ENCODE measurements at regions not wholly inside any gene's neighbourhood (a gene's known extent, or its start where the extent isn't known, plus 50 kb on each side); places are given as distances from the start of the nearest gene placed in this dataset.

- TF ChIP-seq CTCF (optimal IDR thresholded peaks at IDR 0.05 in 1 of 3, IDR thresholded peaks at IDR 0.05 in 1 of 3, conservative IDR thresholded peaks at IDR 0.05 in 1 of 3; ENCODE audit: extremely low read depth in 1 of 3, insufficient read depth in 2 of 3, low read length in 3 of 3) (no peak), EZH2 (IDR thresholded peaks at IDR 0.05; ENCODE audit: low read length) (no peak)
- no peak overlapping the region for H3K4me3 ChIP-seq (ENCODE audit: control insufficient read depth in 2 of 3, extremely low read depth in 1 of 3, insufficient read depth in 2 of 3, low read depth in 1 of 3, low read length in 3 of 3)
- no peaks in the 10 kb centered on the region for H3K4me1 ChIP-seq (ENCODE audit: control insufficient read depth, extremely low read depth, insufficient read depth, low read length)
- dilution Hi-C loops (cut with MboI; ENCODE audit: extremely low pct_ligation_motif_present, low sequenced_read_pairs): no loop called here
- no peaks in the 10 kb centered on the region for H4K20me1 ChIP-seq (ENCODE audit: control insufficient read depth, extremely low read depth, insufficient read depth, low read length)
- no peak overlapping the region for H3K27ac ChIP-seq (ENCODE audit: control insufficient read depth, insufficient read depth, low read length)
- H3K79me2 ChIP-seq (ENCODE audit: control insufficient read depth, insufficient read depth, low read length): no peaks in the 10 kb centered on the region
- no peaks in the 10 kb centered on the region for H3K9me1 ChIP-seq (ENCODE audit: control insufficient read depth, extremely low read depth, insufficient read depth, low read length)
- H2AFZ ChIP-seq (ENCODE audit: control insufficient read depth, low read length): no peak overlapping the region
- no peak overlapping the region for H3K4me2 ChIP-seq (ENCODE audit: control insufficient read depth, extremely low read depth, insufficient read depth, low read depth, low read length)
- H3K27me3 ChIP-seq (ENCODE audit: control insufficient read depth, extremely low read depth, insufficient read depth, low read length): peaks cover 7% of the 10 kb centered on the region
- H3K9ac ChIP-seq (ENCODE audit: control insufficient read depth, extremely low read depth, insufficient read depth, low read length): no peak overlapping the region
- DNase-seq (ENCODE audit: low read depth, low spot score) (no peak), FAIRE-seq (no peak)
- no peaks in the 10 kb centered on the region for H3K36me3 ChIP-seq (ENCODE audit: control insufficient read depth in 2 of 2, extremely low read depth in 1 of 2, insufficient read depth in 2 of 2, low read length in 2 of 2)
- H3K9me3 ChIP-seq (ENCODE audit: control insufficient read depth, low read depth, low read length): no peaks in the 10 kb centered on the region
Observed at GRCh38 chr10:42995537-42995936, 81.3 kb upstream of the RET start.

- DNase-seq (ENCODE audit: low read depth, low spot score): no peak
- Histone ChIP-seq H3K4me1 (ENCODE audit: control insufficient read depth, extremely low read depth, insufficient read depth, low read length) (no peaks in the 10 kb centered on the region), H2AFZ (ENCODE audit: control insufficient read depth, low read length) (no peak overlapping the region), H3K9me1 (ENCODE audit: control insufficient read depth, extremely low read depth, insufficient read depth, low read length) (no peaks in the 10 kb centered on the region), H4K20me1 (ENCODE audit: control insufficient read depth, extremely low read depth, insufficient read depth, low read length) (no peaks in the 10 kb centered on the region), H3K27me3 (ENCODE audit: control insufficient read depth, extremely low read depth, insufficient read depth, low read length) (peaks cover 7% of the 10 kb centered on the region), H3K9ac (ENCODE audit: control insufficient read depth, extremely low read depth, insufficient read depth, low read length) (no peak overlapping the region), H3K27ac (ENCODE audit: control insufficient read depth, insufficient read depth, low read length) (no peak overlapping the region), H3K4me3 (ENCODE audit: control insufficient read depth in 2 of 3, extremely low read depth in 1 of 3, insufficient read depth in 2 of 3, low read depth in 1 of 3, low read length in 3 of 3) (no peak overlapping the region), H3K4me2 (ENCODE audit: control insufficient read depth, extremely low read depth, insufficient read depth, low read depth, low read length) (no peak overlapping the region), H3K36me3 (ENCODE audit: control insufficient read depth in 2 of 2, extremely low read depth in 1 of 2, insufficient read depth in 2 of 2, low read length in 2 of 2) (no peaks in the 10 kb centered on the region), H3K9me3 (ENCODE audit: control insufficient read depth, low read depth, low read length) (no peaks in the 10 kb centered on the region), H3K79me2 (ENCODE audit: control insufficient read depth, insufficient read depth, low read length) (no peaks in the 10 kb centered on the region)
- dilution Hi-C loops (cut with MboI; ENCODE audit: extremely low pct_ligation_motif_present, low sequenced_read_pairs): no loop called here
- TF ChIP-seq EZH2 (IDR thresholded peaks at IDR 0.05; ENCODE audit: low read length) (no peak), CTCF (optimal IDR thresholded peaks at IDR 0.05 in 1 of 3, IDR thresholded peaks at IDR 0.05 in 1 of 3, conservative IDR thresholded peaks at IDR 0.05 in 1 of 3; ENCODE audit: extremely low read depth in 1 of 3, insufficient read depth in 2 of 3, low read length in 3 of 3) (no peak)
- FAIRE-seq: no peak
Observed at GRCh38 chr10:42996588-42996987, 80.3 kb upstream of the RET start.
